NCI-H2227 treated with DMSO at 0.1 percent for 48 hours (cell line): ENCODE measurements at regions not wholly inside any gene's neighbourhood (a gene's known extent, or its start where the extent isn't known, plus 50 kb on each side); places are given as distances from the start of the nearest gene placed in this dataset.
"Not testable (repeated sequence)": the region's sequence is repeated elsewhere in the genome, so short reads cannot be mapped to it uniquely, and the experiment has no call there.

Experiments used
- DNase-seq: peaks from one replicate; lab custom pipeline; 2025; lab: John Stamatoyannopoulos, UW

DNA sequence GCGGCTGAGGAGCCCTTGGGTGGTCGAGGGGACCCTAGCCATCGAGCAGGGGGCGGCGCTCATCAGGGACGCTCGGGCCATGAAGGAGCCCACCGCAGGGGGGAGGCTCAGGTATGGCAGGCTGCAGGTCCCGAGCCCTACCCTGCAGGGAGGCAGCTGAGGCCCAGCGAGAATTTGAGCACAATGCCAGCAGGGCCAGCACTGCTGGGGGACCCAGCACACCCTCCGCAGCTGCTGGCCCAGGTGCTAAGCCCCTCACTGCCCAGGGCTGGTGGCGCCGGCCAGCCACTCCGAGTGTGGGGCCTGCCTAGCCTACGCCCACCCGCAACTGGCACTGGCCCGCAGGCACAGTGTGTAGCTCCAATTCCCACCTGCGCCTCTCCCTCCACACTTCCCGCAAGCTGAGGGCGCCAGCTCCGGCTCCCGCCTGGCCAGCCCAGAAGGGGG, 325.4 kb upstream of the FRG1 start:
- DNase-seq = no peak

DNA sequence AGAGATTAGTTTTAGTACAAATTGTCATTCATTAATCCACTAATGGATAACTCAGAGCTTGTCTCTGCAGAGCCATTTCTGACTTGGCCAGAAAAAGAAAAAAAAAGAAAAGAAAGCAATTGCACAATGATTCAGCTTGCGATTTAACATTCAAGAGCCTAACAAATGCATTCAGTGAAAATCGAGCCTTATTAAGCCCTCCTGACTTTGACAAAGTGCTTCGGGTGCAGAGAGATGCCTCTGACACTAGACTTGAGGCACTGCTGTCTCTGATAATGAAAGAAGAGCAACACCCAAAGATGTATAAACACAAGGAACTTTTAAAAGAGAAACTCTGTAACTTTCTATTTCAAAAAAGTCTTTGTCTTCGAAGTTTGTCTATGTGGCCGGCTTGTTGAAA, 322.9 kb upstream of the FRG1 start:
- not testable (repeated sequence) for DNase-seq

DNA sequence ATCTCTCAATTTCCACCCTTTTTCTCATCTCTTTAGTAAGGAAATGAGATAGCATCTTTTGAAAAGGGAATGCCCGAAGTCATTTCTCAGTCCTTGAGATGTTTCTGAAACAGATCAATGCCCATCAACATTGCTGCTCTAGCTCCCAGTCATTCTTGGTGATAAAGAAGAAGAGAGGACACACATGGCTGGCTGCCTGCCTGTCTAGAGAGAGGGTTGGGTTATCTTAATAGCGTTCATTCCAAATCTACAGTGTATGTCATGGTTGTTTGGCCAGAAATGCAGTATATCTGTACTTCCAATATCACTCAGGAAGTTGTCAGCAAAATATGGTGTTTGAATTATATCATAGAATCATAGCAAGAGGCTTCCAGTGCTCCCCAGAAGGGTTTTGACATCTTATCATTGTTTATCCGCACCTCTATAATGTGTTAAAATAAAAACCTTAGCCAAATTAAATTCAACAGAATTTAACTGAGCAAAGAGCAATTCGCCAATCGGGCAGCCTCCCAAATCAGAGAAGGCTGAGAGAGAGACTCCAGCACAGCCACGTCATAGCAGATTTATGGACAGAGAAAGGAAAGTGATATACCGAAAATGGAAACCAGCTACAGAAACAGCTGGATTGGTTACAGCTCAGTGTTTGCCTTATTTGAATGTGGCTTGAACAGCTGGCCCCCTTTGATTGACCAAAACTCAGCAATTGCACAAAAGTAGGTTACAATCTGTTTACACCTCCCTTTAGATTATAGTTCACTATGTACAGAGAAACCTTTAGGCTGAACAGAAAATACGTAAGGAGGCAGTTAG, 321.0 kb upstream of the FRG1 start:
- DNase-seq = not testable (repeated sequence)

DNA sequence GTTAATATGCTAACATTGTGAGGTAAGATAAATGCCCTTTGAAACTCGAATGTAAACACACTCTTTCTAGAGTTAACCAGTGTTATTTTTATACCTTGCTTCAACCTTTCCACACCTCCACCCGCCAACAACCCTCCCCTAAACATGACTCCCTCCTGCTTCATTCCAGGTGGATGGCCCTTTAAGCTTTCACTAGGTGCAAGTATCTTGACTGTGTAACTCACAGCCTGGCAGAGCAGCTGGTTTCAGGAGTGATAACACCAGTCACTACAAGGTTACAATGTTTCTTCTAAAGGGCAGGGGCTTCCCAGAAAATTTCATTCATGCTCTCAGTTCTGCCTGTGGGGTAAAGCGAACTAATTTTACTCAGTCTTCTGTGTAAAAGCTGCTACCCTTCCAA, 318.1 kb upstream of the FRG1 start:
- DNase-seq = not testable (repeated sequence)

DNA sequence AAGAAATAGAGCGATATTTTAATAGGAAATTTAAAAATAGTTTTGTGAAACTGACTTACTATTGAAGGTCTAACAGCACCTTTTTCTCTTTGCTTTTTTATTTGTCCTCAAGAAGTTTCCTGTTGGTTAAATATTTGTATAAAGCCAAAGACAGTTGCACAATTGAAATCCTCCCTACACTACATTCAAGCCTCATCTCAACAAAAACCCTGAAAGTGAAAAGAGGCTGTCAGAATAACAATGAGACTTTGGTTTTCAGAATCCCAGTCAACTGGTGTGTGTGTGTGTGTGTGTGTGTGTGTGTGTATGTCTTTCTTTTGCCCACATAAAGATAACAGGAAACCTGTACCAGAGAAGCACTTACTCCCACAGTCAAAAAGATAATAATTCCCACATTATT, 313.6 kb upstream of the FRG1 start:
- DNase-seq = not testable (repeated sequence)

DNA sequence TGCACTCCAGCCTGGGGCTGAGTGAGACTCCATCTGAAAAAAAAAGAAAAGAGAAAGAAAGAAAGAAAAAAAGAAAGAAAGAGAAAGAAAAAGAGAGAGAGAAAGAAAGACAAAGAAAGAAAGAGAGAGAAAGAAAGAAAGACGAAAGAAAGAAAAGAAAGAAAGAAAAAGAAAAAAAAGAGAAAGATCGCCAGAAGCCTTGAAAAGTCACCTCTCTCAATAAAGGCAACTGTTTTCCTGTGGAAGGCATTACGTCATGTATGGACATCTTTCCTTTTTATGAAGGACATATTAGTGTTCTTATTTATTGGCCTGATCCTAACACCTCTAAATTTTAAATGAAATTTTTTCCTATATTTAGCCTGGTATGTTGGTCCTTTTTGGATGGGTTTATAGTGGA, 310.9 kb upstream of the FRG1 start:
- DNase-seq = not testable (repeated sequence)

DNA sequence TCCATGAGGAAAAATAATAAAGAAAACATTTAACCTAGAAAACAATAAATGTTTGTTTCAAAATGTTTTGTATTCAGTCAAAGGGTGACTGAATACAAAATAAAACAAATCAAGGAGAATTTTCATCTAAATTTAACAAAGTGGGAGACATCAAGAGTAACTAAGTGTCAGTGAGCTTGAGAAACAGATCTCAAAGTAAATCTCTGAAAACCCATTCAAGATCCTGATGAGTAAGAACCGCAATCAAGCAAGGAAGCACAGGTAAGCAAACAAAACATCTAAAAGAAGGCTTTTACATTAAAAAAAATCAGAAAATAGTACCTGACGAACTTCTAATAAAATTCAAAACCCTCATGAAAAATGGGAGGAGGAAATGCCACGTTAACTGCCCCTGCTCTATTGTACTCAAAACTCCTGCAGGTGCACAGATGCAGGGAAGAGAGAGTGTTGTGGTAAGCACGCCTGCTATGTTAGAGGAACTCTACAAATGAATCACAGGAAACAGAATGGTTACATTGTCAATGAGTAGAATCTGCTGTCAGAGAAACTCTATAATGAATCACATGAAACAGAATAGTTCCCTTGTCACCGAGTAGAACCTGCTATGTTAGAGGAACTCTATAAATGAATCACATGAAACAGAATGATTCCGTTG, 309.6 kb upstream of the FRG1 start:
- DNase-seq = not testable (repeated sequence)

DNA sequence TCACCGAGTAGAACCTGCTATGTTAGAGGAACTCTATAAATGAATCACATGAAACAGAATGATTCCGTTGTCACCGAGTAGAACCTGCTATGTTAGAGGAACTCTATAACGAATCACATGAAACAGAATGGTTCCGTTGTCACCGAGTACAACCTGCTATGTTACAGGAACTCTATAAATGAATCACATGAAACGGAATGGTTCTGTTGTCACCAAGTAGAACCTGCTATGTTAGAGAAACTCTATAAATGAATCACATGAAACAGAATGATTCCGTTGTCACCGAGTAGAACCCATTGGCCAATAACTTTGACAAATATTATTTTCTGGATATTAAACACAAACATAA, 309.1 kb upstream of the FRG1 start:
- not testable (repeated sequence) for DNase-seq

DNA sequence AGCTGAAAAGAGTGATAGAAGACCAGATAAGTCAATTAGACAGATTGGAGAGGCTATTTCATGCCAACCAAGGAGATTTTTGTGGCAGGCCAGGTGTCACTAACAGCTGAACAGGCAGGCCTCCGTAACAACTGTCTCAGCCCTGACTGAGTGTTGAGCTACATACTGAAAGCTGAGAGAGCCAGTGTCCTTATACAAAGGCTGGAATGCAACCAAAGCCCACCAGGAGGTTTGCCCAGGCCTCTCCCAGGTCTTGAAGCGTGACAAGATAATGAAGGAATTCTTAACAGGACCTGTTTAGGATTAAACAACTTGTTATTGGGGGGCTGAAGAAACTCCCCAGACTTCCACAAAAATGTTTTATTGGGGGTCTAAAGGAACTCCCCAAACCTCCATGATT, 290.2 kb upstream of the FRG1 start:
- not testable (repeated sequence) for DNase-seq

DNA sequence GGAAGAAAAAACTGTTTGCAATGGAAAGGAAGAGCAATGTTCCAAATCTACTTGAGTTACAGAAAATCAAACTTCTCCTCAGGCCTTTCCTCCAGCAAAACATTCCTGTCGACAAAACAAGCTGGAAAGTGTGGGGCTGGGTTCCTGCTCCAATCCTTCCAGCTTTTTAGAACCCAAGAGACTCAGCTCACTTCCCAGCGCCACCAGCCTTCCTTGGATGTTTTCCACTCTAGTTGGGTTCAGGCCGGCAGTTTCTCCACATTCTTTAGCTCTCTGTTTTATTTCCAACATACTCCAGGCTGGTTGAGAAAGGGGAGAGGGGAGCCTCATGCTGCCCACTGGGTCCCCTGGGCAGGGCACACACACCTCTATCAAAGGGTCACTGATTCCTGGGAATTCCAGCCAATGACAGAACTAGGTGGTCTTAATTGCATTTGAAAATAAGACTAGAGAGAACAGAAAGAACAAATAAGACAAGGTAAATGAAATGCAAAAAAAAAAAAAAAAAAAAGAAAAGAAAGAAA, 287.5 kb upstream of the FRG1 start:
- not testable (repeated sequence) for DNase-seq

DNA sequence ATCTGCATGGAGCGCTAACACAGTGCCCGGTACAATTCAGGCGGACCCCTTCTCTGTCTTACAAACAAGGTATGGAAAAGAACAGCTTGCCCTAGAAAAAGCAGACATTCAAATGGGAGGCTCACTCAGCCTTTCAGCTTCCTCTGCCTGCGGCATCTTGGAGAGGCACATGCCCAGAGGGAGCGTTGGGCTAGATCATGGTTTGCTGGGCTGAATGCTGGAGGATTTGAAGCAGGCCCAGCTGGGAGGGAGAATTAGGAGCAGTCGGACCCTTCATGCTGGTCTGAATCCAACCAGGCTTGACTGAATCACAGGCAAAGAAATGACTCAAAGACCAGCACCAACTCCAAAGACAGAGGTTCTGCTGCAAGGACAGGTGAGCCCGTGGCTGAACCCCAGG, 286.7 kb upstream of the FRG1 start:
- DNase-seq = not testable (repeated sequence)

DNA sequence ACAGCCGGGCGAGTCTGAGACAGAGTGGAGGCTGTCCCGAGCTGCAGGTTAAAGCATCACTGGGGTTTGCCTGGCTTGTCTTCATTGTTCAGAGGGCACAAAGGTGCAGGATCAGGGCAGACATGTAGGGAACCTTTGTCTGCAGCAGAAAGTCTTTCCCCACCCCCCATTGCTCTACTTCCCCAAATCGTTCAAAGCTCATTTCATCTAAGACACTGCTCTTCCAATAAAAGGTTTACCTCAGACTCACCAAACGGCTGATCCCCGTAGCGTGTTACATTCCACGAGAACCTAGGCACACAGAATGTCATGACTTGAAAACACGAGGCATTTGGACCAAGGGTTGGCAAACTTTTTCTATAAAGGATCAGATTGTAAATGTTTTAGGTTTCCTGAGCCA, 286.3 kb upstream of the FRG1 start:
- not testable (repeated sequence) for DNase-seq

DNA sequence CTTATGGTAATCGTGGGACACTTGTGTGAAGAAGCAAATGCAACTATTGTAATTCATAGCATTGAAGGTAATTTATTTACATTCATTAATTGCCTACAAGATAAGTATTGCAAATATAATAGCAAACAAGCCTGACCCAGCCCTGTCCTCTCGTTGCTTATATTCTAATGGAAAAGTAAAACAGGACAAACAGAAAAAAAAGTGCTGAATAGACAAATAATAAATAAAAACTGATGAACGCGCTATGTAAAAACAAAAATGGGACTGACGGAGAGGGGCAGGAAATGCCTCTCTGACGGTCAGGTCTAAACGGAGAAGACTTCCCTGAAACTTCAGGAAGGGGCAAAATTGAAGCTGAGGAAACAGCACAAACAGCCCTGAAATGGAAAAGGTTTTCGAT, 284.9 kb upstream of the FRG1 start:
- DNase-seq = not testable (repeated sequence)

DNA sequence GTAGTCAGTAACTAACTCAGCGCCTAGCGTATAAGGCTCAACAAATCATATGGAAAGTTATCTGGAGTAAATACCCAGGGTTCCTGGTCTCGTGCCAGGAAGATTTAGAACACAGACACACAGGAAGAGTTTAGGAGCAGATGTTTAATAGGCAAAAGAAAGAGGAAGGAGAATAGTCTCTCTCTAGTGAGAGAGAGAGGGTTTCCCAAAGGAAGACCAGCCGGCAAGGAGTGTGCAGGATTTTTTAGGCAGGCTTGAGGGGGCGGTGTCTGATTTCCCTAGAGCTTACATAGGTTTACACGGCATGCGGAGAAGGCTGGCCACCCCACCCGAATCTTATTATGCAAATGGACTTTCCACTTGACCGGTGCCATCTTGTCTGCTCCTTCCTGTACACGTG, 284.0 kb upstream of the FRG1 start:
- no peak for DNase-seq

DNA sequence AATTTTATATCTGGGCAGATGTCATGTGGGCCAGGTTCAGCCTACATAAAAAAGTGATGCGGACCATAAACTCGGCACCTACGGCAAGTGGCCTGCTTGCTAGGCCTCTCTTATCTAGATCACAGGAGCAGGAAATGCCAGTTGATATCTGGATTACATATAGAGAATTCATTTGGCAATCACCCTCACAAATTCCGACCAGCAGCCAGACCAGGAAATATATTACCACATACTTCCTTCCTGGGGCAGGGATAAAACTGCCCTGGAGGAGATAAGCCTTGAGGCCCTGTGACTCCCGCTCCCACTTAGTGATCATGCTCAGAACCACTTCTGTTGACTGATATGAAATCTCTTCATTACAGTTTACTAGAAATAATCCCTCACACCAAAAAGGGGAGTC, 282.4 kb upstream of the FRG1 start:
- DNase-seq = not testable (repeated sequence)

DNA sequence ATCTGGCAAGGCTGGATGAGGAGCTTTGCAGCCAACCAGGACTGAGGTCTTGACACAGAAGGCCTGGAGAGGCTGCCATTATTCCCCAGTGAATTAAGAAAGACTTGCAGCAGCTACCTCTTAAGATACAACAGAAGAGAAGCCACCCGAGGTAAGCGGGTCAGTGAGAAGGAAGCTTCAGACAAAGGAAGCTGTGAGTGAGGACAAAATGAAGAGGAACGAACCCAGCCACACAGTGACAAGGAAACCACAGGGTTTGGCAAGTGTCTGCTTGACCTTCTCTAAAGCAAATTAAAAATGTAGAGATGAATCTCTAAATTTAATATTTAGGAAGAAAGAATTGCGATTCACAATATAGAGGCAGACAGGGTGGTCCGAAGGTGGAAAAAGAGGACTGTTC, 281.8 kb upstream of the FRG1 start:
- not testable (repeated sequence) for DNase-seq

DNA sequence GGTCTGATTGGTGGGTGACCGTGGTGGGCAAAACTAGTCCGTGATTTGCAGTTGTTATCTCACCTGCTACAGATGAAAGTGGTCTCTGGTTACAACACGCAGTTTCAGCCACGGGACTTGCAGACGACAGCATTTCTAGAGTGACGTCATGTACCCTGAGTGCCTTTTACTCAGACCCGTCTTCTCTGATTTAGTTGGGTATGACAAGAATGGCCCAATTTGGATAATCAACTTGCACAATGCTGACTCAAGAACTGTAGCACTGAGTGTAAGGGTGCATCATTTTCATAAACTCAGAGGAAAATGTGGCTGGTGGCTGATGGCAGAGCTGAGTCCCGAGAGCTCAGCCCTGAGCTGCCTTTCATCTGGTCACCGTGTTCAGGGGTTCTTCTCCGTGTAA, 281.4 kb upstream of the FRG1 start:
- DNase-seq = no peak

DNA sequence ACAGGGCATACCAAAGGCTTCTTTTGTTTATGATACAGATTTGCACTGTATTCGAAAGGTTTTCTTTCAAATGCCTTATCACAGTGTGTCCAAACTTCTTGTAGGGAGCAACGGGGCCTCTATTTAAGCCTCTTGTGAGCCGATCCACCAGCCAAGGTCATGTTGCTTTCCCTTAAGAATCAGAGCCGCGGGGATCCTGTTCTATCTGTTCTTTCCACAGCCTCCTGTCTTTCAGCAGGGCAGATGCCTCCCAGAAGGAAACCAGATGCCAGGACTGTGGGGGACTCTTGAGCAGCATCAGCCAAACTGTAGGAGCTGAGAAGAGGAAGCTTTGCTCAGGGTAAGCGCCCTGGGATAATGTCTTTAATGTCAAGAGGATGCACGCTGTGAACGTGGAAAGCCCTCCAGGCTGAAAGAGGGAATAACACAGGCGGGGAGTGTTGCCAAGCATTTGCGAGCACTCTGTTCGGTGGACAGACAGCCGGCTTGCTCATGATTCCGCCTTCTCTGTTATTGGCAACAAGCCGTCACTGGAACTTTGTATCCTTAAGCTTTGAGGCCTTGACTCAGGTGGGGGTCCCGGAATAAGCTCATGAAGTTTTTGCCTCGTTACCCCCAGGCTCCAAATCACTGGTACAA, 279.8 kb upstream of the FRG1 start:
- no peak for DNase-seq

DNA sequence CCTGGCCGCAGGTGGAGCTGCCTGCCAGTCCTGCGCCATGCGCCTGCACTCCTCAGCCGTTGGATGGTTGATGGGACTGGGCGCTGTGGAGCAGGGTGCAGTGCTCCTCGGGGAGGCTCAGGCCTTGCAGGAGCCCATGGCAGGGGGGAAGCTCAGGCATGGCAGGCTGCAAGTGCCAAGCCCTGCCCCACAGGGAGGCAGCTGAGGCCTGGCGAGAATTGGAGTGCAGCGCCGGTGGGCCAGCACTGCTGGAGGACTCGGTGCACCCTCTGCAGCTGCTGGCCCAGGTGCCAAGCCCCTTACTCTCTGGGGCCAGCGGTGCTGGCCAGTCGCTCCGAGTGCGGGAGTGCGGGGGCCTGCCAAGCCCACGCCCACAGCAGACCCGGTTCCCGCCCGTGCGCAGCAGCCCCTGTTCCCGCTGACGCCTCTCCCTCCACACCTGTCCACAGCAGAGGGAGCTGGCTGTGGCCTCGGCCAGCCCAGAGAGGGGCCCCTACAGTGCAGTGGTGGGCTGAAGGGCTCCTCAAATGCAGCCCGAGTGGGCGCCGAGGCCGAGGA, 275.9 kb upstream of the FRG1 start:
- DNase-seq = no peak

DNA sequence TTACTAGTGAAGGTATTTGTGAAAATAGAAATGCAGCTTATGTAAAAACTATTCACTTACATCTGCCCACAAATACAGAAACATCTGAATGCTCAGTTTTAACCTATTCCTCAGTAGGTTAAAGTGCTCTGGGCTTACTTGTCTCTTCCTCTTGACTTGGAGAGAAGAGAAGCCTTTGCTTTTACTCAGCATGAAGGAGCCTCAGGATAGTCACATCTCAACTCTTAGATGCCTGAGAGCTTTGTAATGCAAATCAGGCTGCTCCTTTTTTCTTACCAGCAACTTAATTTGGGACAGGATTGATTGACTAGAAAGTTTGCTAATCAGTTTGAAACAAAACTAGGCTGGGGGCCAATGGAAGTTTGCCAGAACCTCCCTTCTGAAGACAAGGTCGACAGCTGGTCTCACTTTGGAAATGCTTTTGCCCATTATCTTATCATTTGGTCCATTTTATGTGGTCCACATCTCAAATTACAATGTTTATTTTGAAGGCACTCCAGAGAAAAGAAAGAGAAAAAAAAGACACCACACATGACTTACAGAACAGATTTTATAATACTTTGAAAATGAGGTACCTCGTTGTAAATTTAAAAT, 274.9 kb upstream of the FRG1 start:
- not testable (repeated sequence) for DNase-seq

DNA sequence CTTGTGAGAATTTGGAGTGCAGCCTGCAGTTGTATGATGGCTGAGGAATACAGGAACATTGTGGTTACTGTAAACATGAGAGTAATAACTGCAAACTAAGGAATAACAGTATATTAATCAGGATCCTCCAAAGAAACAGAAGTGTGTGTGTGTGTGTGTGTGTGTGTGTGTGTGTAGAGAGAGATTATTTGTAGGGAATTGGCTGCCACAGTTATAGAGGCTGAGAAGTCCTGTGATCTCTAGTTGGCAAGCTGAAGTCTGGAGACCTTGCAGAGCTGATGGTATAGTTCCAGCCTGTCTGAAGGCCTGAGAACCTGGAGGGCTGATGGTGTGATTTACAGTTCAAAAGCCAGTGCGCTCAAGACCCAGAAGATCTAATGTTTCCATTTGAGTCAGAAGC, 273.3 kb upstream of the FRG1 start:
- not testable (repeated sequence) for DNase-seq

DNA sequence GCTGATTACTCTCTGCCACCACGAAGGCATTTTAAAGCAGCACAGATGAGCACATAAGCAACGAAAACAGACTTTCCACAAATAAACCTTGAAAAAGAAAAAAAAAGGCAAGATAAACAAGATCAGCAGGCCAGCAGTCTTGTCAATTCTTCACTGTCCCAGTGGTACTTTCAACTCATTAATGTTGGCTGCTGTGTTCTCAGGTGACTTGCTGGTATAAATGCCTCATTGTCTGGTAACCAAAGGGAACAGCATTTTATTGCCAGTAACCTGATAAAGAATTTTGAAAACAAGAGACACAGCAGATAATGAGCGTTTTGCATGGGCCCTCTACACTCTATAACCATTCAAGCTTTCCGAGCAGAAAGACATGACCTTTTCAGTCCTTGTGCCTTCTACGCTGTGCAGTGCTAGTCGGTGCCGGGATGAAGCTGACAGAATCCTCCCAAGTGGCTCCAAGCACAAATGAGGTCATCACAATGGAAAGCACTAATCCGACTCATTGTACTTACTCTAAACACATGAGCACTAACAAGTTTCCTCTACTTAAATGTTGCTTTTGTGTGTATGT, 242.9 kb upstream of the FRG1 start:
- DNase-seq = not testable (repeated sequence)
